PC-3 (cell line): ENCODE measurements at regions not wholly inside any gene's neighbourhood (a gene's known extent, or its start where the extent isn't known, plus 50 kb on each side); places are given as distances from the start of the nearest gene placed in this dataset.

Experiments
- CTCF ChIP-seq: fragments of 300-600 bp; sonication (generic); conservative IDR thresholded peaks from 2 replicates; pipeline ENCODE4 v1.5.1; 2017; ENCODE audit warnings: antibody characterized with exemption, low read depth, mild to moderate bottlenecking, low read length
- EZH2 ChIP-seq: fragments of 300-600 bp; sonication (generic); IDR thresholded peaks from one replicate; pipeline ENCODE4 v1.6.1; 2017; ENCODE audit warnings: antibody characterized with exemption, mild to moderate bottlenecking, low read length; ENCODE audit not compliant: unreplicated experiment

- no peak for TF ChIP-seq CTCF
- TF ChIP-seq EZH2: no peak
Measured at GRCh38 chr4:130141651-130142050, 1045.7 kb downstream of the C4orf33 start.
